ENCODE measurements at regions not wholly inside any gene's neighbourhood (a gene's known extent, or its start where the extent isn't known, plus 50 kb on each side); places are given as distances from the start of the nearest gene placed in this dataset.

- TF ChIP-seq STAT6 (CRISPR knock-in tag; conservative IDR thresholded peaks at IDR 0.05; ENCODE audit: low read depth) = no peak
- no peak for TF ChIP-seq NR3C1 (CRISPR knock-in tag; conservative IDR thresholded peaks at IDR 0.05; ENCODE audit: low read depth)
- no peak for TF ChIP-seq PRDM15 (CRISPR knock-in tag; IDR thresholded peaks at IDR 0.05)
- TF ChIP-seq NR2C2 (CRISPR knock-in tag; IDR thresholded peaks at IDR 0.05) = no peak
- no peak for TF ChIP-seq MLX (CRISPR knock-in tag; IDR thresholded peaks at IDR 0.05)
- TF ChIP-seq ELF4 (CRISPR knock-in tag; IDR thresholded peaks at IDR 0.05; ENCODE audit: low read depth) = no peak
- no peak for TF ChIP-seq ATF2 (CRISPR knock-in tag; IDR thresholded peaks at IDR 0.05; ENCODE audit: borderline replicate concordance, low read depth)
- TF ChIP-seq MAX (CRISPR knock-in tag; IDR thresholded peaks at IDR 0.05) = no peak
- no peak for TF ChIP-seq JUN (CRISPR knock-in tag; IDR thresholded peaks at IDR 0.05)
These were observed 170.1 kb upstream of the THUMPD2 start for GRCh38 chr2:39949131-39949530.

All from WTC11 (cell line).